ENCODE measurements at regions not wholly inside any gene's neighbourhood (a gene's known extent, or its start where the extent isn't known, plus 50 kb on each side); places are given as distances from the start of the nearest gene placed in this dataset.

- TF ChIP-seq CTCF (conservative IDR thresholded peaks at IDR 0.05; ENCODE audit: low read length): no peak
- TF ChIP-seq EZH2phosphoT487 (IDR thresholded peaks at IDR 0.05; ENCODE audit: borderline replicate concordance): no peak
Measured at GRCh38 chr7:98511175-98511574, 105.9 kb upstream of the NPTX2 start.

Measured in Loucy (cell line).